ENCODE measurements at regions not wholly inside any gene's neighbourhood (a gene's known extent, or its start where the extent isn't known, plus 50 kb on each side); places are given as distances from the start of the nearest gene placed in this dataset.
A peak's percentile ranks its signal among the peaks of the same experiment; 100 is the strongest.

- no peak overlapping the region for H2AFZ ChIP-seq (ENCODE audit: low read depth, low read length)
Measured at GRCh38 chr13:79190932-79191331, 215.1 kb downstream of the RBM26 start.

GRCh38 chr13:79187917-79188690, 218.0 kb downstream of the RBM26 start:
- Histone ChIP-seq H3K4me2 (ENCODE audit: low read length) (no peak overlapping the region), H2AFZ (ENCODE audit: low read depth, low read length) (no peak overlapping the region), H4K20me1 (ENCODE audit: insufficient read depth) (no peaks in the 10 kb centered on the region), H3K27me3 (ENCODE audit: insufficient read depth, low read depth, low read length) (no peaks in the 10 kb centered on the region), H3K79me2 (replicated peaks; ENCODE audit: insufficient read depth, low read length) (no peaks in the 10 kb centered on the region), H3K9me3 (ENCODE audit: low read length) (no peaks in the 10 kb centered on the region), H3K4me3 (ENCODE audit: low read length) (peak overlapping the region; percentile 19), H3K36me3 (ENCODE audit: insufficient read depth, low read length) (no peaks in the 10 kb centered on the region), H3K27ac (ENCODE audit: low read length) (no peak overlapping the region), H3K9me2 (ENCODE audit: insufficient read depth, low read length) (no peaks in the 10 kb centered on the region), H3K9ac (ENCODE audit: low read length) (no peak overlapping the region), H3F3A (ENCODE audit: insufficient read depth, low read length, poor library complexity, severe bottlenecking) (no peaks in the 10 kb centered on the region)
- TF ChIP-seq CTCF (IDR thresholded peaks at IDR 0.05; ENCODE audit: poor library complexity, severe bottlenecking) = no peak
- peak; percentile 63 for TF ChIP-seq EP300 (conservative IDR thresholded peaks at IDR 0.05; ENCODE audit: poor library complexity, severe bottlenecking)
- TF ChIP-seq RAD21 (conservative IDR thresholded peaks at IDR 0.05) = no peak
- no peak for TF ChIP-seq TAF1 (IDR thresholded peaks at IDR 0.05; ENCODE audit: low read depth)
- TF ChIP-seq REST (IDR thresholded peaks at IDR 0.05; ENCODE audit: borderline replicate concordance) = no peak
- no peak for TF ChIP-seq EZH2 (IDR thresholded peaks at IDR 0.05; ENCODE audit: borderline replicate concordance, insufficient read depth, low read length, poor library complexity, severe bottlenecking)
- TF ChIP-seq POLR2AphosphoS5 (IDR thresholded peaks at IDR 0.05) = peak; percentile 53
- no peak for TF ChIP-seq SMC3 (conservative IDR thresholded peaks at IDR 0.05; ENCODE audit: poor library complexity)
- TF ChIP-seq MXI1 (conservative IDR thresholded peaks at IDR 0.05; ENCODE audit: poor library complexity, severe bottlenecking) = no peak

More at GRCh38 chr13:79190932-79191331, 215.1 kb downstream of the RBM26 start:
- no peak overlapping the region for H3K9ac ChIP-seq (ENCODE audit: low read length)
- no peaks in the 10 kb centered on the region for H3K9me2 ChIP-seq (ENCODE audit: insufficient read depth, low read length)
- H3K36me3 ChIP-seq (ENCODE audit: insufficient read depth, low read length) = no peaks in the 10 kb centered on the region
- H3K4me2 ChIP-seq (ENCODE audit: low read length) = no peak overlapping the region
- no peaks in the 10 kb centered on the region for H3K79me2 ChIP-seq (replicated peaks; ENCODE audit: insufficient read depth, low read length)
- no peaks in the 10 kb centered on the region for H3K9me3 ChIP-seq (ENCODE audit: low read length)
- no peak overlapping the region for H3K4me3 ChIP-seq (ENCODE audit: low read length)
- TF ChIP-seq REST (IDR thresholded peaks at IDR 0.05; ENCODE audit: borderline replicate concordance) (no peak), EZH2 (IDR thresholded peaks at IDR 0.05; ENCODE audit: borderline replicate concordance, insufficient read depth, low read length, poor library complexity, severe bottlenecking) (no peak), RAD21 (conservative IDR thresholded peaks at IDR 0.05) (no peak)
- H4K20me1 ChIP-seq (ENCODE audit: insufficient read depth) = no peaks in the 10 kb centered on the region
- H3K27ac ChIP-seq (ENCODE audit: low read length) = no peak overlapping the region
- H3K27me3 ChIP-seq (ENCODE audit: insufficient read depth, low read depth, low read length) = no peaks in the 10 kb centered on the region
- H3F3A ChIP-seq (ENCODE audit: insufficient read depth, low read length, poor library complexity, severe bottlenecking) = no peaks in the 10 kb centered on the region
